ENCODE measurements at regions not wholly inside any gene's neighbourhood (a gene's known extent, or its start where the extent isn't known, plus 50 kb on each side); places are given as distances from the start of the nearest gene placed in this dataset.

- no peak for TF ChIP-seq MXD1 (CRISPR knock-in tag; IDR thresholded peaks at IDR 0.05)
Observed at GRCh38 chr5:33329891-33330290, 110.9 kb upstream of the TARS1 start (continued).

- in situ Hi-C loops (cut with HindIII; ENCODE audit: extremely low pct_ligation_motif_present, low pct_unique_long_range_greater_than_20kb) (no loop called here), intact Hi-C loops (cut with micrococcal nuclease; ENCODE audit: unreplicated experiment) (no loop called here)
- TF ChIP-seq CBX2 (IDR thresholded peaks at IDR 0.05; ENCODE audit: low read depth, low read length), result no peak
- TF ChIP-seq CBX2 (CRISPR knock-in tag; IDR thresholded peaks at IDR 0.05; ENCODE audit: low read depth), result no peak
- no peak for TF ChIP-seq ZNF800 (CRISPR knock-in tag; IDR thresholded peaks at IDR 0.05)
- no peak for TF ChIP-seq MZF1 (CRISPR knock-in tag; IDR thresholded peaks at IDR 0.05; ENCODE audit: borderline replicate concordance)
- no peak for TF ChIP-seq ZNF101 (CRISPR knock-in tag; IDR thresholded peaks at IDR 0.05; ENCODE audit: borderline replicate concordance, low read depth)
- TF ChIP-seq HMGA1 (CRISPR knock-in tag; conservative IDR thresholded peaks at IDR 0.05), result no peak
- TF ChIP-seq ETV6 (CRISPR knock-in tag; conservative IDR thresholded peaks at IDR 0.05), result no peak
- TF ChIP-seq ZBTB49 (CRISPR knock-in tag; IDR thresholded peaks at IDR 0.05; ENCODE audit: borderline replicate concordance), result no peak
- TF ChIP-seq KLF6 (CRISPR knock-in tag; IDR thresholded peaks at IDR 0.05), result no peak
- no peak for TF ChIP-seq ZNF331 (CRISPR knock-in tag; IDR thresholded peaks at IDR 0.05)
- TF ChIP-seq GATAD1 (CRISPR knock-in tag; IDR thresholded peaks at IDR 0.05), result no peak
- no peak for TF ChIP-seq ZNF713 (CRISPR knock-in tag; IDR thresholded peaks at IDR 0.05)
- TF ChIP-seq NFATC3 (CRISPR knock-in tag; IDR thresholded peaks at IDR 0.05), result no peak
- no peak for TF ChIP-seq KDM5B (CRISPR knock-in tag; IDR thresholded peaks at IDR 0.05; ENCODE audit: borderline replicate concordance)
- no peak for TF ChIP-seq WIZ (CRISPR knock-in tag; IDR thresholded peaks at IDR 0.05)
- no peak for TF ChIP-seq ZNF883 (CRISPR knock-in tag; IDR thresholded peaks at IDR 0.05; ENCODE audit: not compliant biosample characterization)
- no peak for TF ChIP-seq RORA (CRISPR knock-in tag; IDR thresholded peaks at IDR 0.05)
- TF ChIP-seq E2F5 (CRISPR knock-in tag; conservative IDR thresholded peaks at IDR 0.05), result no peak
- no peak for TF ChIP-seq ATRX (CRISPR knock-in tag; IDR thresholded peaks at IDR 0.05; ENCODE audit: borderline replicate concordance)
- TF ChIP-seq XRCC5 (optimal IDR thresholded peaks at IDR 0.05; ENCODE audit: low read length), result no peak
- TF ChIP-seq KLF11 (CRISPR knock-in tag; IDR thresholded peaks at IDR 0.05), result no peak
- ATAC-seq, result no peak
- no peak overlapping the region for H3K9ac ChIP-seq (ENCODE audit: insufficient read depth, low read depth, low read length)
- no peak for DNase-seq (ENCODE audit: low spot score)
- H4K20me1 ChIP-seq (ENCODE audit: insufficient read depth, low read length), result no peaks in the 10 kb centered on the region
- H3K27ac ChIP-seq (ENCODE audit: extremely low read length, insufficient read depth, low read length), result no peak overlapping the region
- no peaks in the 10 kb centered on the region for H3K9me3 ChIP-seq (ENCODE audit: low read length)
- ChIA-PET CTCF (ENCODE audit: low intra/inter-chr PET ratio, low total read pairs) (no interaction called here), POLR2A (no interaction called here)
- no peak overlapping the region for H2AFZ ChIP-seq (ENCODE audit: low read length)
- no peaks in the 10 kb centered on the region for H3K27me3 ChIP-seq (ENCODE audit: control insufficient read depth in 1 of 2, insufficient read depth in 2 of 2, low read length in 2 of 2)
- no peak overlapping the region for H3K4me2 ChIP-seq (ENCODE audit: low read depth, low read length)
- WGBS (ENCODE audit: low lambda C conversion rate), result 4% methylated on average over 3 of the region's 3 CpGs
- H3K4me3 ChIP-seq (replicated peaks in 1 of 3; ENCODE audit: insufficient read depth in 1 of 3, low read depth in 2 of 3, low read length in 3 of 3), result no peak overlapping the region
- FAIRE-seq, result no peak
- BruUV-seq (replicated peaks), result no TSS peak
- no peaks in the 10 kb centered on the region for H3K79me2 ChIP-seq (ENCODE audit: insufficient read depth, low read length)
- no peaks in the 10 kb centered on the region for H3K36me3 ChIP-seq (replicated peaks in 1 of 2; ENCODE audit: control insufficient read depth in 1 of 2, insufficient read depth in 2 of 2, low read length in 2 of 2)
- no peaks in the 10 kb centered on the region for H3K4me1 ChIP-seq (ENCODE audit: insufficient read depth, low read length)
Observed at GRCh38 chr5:33330426-33330825, 110.3 kb upstream of the TARS1 start.
